ENCODE measurements at regions not wholly inside any gene's neighbourhood (a gene's known extent, or its start where the extent isn't known, plus 50 kb on each side); places are given as distances from the start of the nearest gene placed in this dataset.
"Not testable (repeated sequence)": the region's sequence is repeated elsewhere in the genome, so short reads cannot be mapped to it uniquely, and the experiment has no call there.

DNA sequence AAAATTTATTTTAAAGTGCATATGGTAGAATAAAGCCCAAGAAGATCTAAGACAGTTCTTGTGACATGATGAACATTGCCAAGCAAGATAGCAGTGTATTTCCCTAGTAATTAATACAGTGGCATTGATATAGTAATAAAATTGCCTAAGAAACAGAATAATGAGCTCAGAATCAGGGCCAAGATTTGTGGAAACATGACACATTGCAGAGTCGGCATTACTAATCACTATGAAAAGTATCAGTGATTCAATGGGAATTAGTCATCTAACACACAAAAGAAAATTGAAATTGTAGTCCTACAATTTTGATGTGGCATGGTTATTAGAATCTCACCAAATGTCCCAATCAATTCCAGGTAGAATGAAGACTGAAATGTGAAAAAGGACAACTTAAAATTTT, 243.0 kb upstream of the CYRIA start:
- FAIRE-seq: no peak
- DNase-seq (ENCODE audit: insufficient read length, low spot score): no peak
- TF ChIP-seq PAX5 (IDR thresholded peaks at IDR 0.05; ENCODE audit: insufficient read depth, low read length, severe bottlenecking): no peak
- no peak for TF ChIP-seq TAF1 (IDR thresholded peaks at IDR 0.05; ENCODE audit: low read depth, low read length)
- TF ChIP-seq POU2F2 (IDR thresholded peaks at IDR 0.05; ENCODE audit: low read depth, low read length): no peak

DNA sequence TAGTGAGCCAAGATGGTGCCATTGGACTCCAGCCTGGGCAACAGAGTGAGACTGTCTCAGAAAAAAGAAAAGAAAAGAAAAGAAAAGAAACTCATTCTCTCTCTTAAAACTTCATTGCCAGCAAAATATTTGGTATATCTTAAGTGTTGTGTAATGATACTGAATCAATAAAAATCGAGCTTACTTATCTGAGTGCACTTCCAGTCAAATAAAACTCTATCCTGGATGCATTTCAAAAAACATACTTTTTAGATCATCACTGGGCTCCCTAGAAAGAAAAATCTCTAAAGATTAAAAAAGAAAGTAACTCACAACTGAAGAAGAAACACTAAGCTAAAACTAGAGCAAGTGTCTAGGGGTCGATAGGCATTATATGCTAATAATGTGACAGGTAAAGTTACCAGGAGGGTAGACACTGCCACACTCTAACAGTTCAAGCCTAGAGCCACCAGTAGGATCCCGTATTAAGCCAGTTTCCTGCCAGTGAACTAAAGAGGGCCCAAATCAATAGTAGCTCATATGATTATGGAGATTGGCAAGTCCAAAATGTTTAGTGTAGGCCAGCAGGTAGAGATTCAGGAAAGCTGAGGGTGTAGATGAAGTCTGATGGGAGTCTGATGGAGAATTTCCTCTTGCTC, 242.1 kb upstream of the CYRIA start:
- FAIRE-seq (no peak), DNase-seq (ENCODE audit: insufficient read length, low spot score) (no peak)
- TF ChIP-seq POU2F2 (IDR thresholded peaks at IDR 0.05; ENCODE audit: low read depth, low read length) (no peak), POLR2AphosphoS5 (IDR thresholded peaks at IDR 0.05; ENCODE audit: low read depth, low read length) (no peak), PAX5 (IDR thresholded peaks at IDR 0.05; ENCODE audit: insufficient read depth, low read length, severe bottlenecking) (no peak), POLR2A (IDR thresholded peaks at IDR 0.05; ENCODE audit: low read depth, low read length) (no peak), TAF1 (IDR thresholded peaks at IDR 0.05; ENCODE audit: low read depth, low read length) (no peak), SPI1 (IDR thresholded peaks at IDR 0.05; ENCODE audit: low read depth, low read length) (no peak)

DNA sequence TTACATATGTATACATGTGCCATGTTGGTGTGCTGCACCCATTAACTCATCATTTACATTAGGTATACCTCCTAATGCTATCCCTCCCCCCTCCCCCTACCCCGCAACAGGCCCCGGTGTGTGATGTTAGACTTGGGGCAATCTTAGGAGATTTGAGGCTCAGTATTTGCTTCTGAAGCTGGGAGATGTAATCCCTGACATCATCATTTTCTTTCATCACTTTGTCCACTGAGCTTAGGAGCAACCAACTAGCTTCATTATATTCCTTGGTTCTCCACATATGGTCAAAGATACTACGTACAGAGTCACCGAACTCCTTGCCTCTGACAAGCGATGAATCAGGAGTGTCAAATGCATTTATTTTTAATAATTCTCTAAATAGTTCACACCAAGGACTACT, 239.7 kb upstream of the CYRIA start:
- not testable (repeated sequence) for FAIRE-seq; DNase-seq (ENCODE audit: insufficient read length, low spot score)

DNA sequence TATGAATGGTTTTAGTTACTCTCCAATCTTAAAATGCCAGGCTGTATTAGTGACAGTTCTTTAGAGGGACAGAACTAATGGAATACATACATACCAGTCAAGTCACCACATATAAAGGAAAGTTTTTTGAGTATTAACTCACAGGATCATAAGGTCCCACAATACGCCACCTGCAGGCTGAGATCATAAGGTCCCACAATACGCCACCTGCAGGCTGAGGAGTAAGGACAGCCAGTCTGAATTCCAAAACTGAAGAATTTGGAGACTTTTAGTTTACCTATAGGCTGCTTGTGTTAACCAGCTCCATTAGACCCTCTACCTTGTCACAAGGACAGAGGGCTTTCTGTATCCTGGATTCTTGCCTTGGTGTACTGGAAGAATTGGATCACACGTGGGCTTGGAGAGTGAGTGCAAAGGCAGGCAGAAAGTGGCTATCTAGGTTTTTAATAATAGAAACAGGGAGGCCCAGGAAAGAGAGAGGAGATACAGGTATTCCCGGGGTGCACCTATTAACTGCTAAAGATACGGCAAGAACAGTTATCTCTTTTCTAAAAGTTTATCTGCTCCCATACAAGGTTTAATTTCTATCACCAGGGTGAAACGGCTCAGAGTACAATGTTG, 234.9 kb upstream of the CYRIA start:
- peak; percentile 79 for FAIRE-seq
- TF ChIP-seq SPI1 (IDR thresholded peaks at IDR 0.05; ENCODE audit: low read depth, low read length) (no peak), POLR2A (IDR thresholded peaks at IDR 0.05; ENCODE audit: low read depth, low read length) (no peak), POU2F2 (IDR thresholded peaks at IDR 0.05; ENCODE audit: low read depth, low read length) (no peak), TAF1 (IDR thresholded peaks at IDR 0.05; ENCODE audit: low read depth, low read length) (no peak), POLR2AphosphoS5 (IDR thresholded peaks at IDR 0.05; ENCODE audit: low read depth, low read length) (no peak), PAX5 (IDR thresholded peaks at IDR 0.05; ENCODE audit: insufficient read depth, low read length, severe bottlenecking) (no peak)

DNA sequence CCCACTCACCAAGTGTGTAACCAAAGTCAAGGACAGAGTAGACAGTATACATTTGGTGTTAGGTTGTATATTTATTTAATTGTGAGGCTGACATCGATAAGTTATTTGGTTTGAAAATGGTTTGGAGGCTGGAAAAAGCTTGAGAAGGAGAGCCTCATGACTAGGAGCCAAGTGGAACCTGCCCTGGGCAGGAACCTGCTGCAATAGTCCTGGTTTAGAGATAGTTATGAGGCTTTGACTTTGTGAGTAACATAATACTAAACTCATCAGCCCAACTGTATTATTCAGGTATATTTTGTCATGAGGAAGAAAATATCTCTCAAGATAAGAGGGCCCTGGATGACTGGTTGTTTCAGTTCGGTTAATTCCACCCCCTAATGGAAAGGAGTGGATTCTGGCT, 234.3 kb upstream of the CYRIA start:
- DNase-seq (ENCODE audit: insufficient read length, low spot score) (no peak), FAIRE-seq (no peak)
- no peak for TF ChIP-seq POLR2AphosphoS5 (IDR thresholded peaks at IDR 0.05; ENCODE audit: low read depth, low read length)
- TF ChIP-seq SPI1 (IDR thresholded peaks at IDR 0.05; ENCODE audit: low read depth, low read length): no peak
- no peak for TF ChIP-seq PAX5 (IDR thresholded peaks at IDR 0.05; ENCODE audit: insufficient read depth, low read length, severe bottlenecking)
- TF ChIP-seq POLR2A (IDR thresholded peaks at IDR 0.05; ENCODE audit: low read depth, low read length): no peak
- no peak for TF ChIP-seq POU2F2 (IDR thresholded peaks at IDR 0.05; ENCODE audit: low read depth, low read length)
- TF ChIP-seq TAF1 (IDR thresholded peaks at IDR 0.05; ENCODE audit: low read depth, low read length): no peak

More for the DNA sequence above, 234.9 kb upstream of the CYRIA start:
- DNase-seq (ENCODE audit: insufficient read length, low spot score): no peak

DNA sequence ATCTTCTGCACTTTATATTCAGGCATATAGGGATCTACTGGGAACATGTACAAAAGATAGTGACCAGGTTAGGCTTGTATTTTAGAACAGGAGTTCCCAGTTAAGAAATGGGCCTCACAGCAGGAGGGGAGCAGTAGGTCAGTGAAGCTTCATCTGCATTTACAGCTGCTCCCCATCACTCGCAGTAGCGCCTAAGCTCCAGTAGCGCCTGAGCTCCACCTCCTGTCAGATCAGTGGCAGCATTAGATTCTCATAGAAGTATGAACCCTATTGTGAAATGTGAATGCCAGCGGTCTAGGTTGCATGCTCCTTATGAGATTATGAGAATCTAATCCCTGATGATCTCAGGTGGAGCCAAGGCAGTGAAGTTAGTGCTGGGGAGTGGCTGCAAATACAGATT, 224.4 kb upstream of the CYRIA start:
- no peak for FAIRE-seq
- TF ChIP-seq PAX5 (IDR thresholded peaks at IDR 0.05; ENCODE audit: insufficient read depth, low read length, severe bottlenecking) (no peak), SPI1 (IDR thresholded peaks at IDR 0.05; ENCODE audit: low read depth, low read length) (no peak), POLR2A (IDR thresholded peaks at IDR 0.05; ENCODE audit: low read depth, low read length) (no peak), POU2F2 (IDR thresholded peaks at IDR 0.05; ENCODE audit: low read depth, low read length) (no peak), TAF1 (IDR thresholded peaks at IDR 0.05; ENCODE audit: low read depth, low read length) (no peak), POLR2AphosphoS5 (IDR thresholded peaks at IDR 0.05; ENCODE audit: low read depth, low read length) (no peak)
- no peak for DNase-seq (ENCODE audit: insufficient read length, low spot score)

DNA sequence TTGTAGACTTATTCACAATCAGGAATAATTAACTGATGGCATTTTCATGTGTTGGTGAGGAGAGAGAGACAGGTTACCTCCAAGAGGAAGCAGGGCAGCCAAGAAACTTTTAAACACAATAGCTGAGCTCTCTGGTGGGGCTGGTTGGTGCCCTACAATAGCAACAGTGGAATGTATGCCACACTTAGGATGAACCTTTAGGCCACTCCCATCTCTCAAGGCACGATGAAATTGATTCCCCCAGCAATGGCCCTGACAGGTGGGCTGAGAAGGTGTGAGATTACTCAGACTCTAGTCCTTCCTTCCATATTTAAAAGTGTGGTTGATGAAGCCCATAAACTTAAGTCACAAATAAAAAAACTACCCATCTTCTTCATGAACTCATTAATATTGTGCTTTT, 219.4 kb upstream of the CYRIA start:
- TF ChIP-seq POLR2AphosphoS5 (IDR thresholded peaks at IDR 0.05; ENCODE audit: low read depth, low read length) (no peak), POU2F2 (IDR thresholded peaks at IDR 0.05; ENCODE audit: low read depth, low read length) (no peak), TAF1 (IDR thresholded peaks at IDR 0.05; ENCODE audit: low read depth, low read length) (no peak), POLR2A (IDR thresholded peaks at IDR 0.05; ENCODE audit: low read depth, low read length) (no peak), PAX5 (IDR thresholded peaks at IDR 0.05; ENCODE audit: insufficient read depth, low read length, severe bottlenecking) (no peak), SPI1 (IDR thresholded peaks at IDR 0.05; ENCODE audit: low read depth, low read length) (no peak)
- DNase-seq (ENCODE audit: insufficient read length, low spot score) (no peak), FAIRE-seq (no peak)

DNA sequence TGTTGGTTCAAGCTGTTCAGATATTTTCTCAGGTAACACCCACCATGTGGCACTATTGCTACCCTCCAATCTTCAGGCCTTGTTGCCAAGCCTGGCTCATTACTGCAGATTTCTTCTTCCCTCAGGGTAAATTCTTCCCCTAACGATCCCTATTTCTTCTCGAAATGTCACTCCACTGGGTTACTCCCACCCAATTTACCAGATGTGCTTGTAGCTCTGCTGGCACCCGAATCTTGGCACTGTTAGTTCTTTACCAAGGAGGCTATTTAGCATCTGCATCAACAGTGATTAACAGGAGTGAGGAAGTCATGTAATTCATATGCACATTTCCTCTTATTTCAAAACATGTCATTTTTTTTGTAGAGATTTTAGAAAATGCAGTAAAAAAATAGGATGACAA, 217.1 kb upstream of the CYRIA start:
- no peak for TF ChIP-seq POLR2AphosphoS5 (IDR thresholded peaks at IDR 0.05; ENCODE audit: low read depth, low read length)
- TF ChIP-seq SPI1 (IDR thresholded peaks at IDR 0.05; ENCODE audit: low read depth, low read length): no peak
- TF ChIP-seq TAF1 (IDR thresholded peaks at IDR 0.05; ENCODE audit: low read depth, low read length): no peak
- no peak for TF ChIP-seq POU2F2 (IDR thresholded peaks at IDR 0.05; ENCODE audit: low read depth, low read length)
- TF ChIP-seq POLR2A (IDR thresholded peaks at IDR 0.05; ENCODE audit: low read depth, low read length): no peak
- no peak for TF ChIP-seq PAX5 (IDR thresholded peaks at IDR 0.05; ENCODE audit: insufficient read depth, low read length, severe bottlenecking)
- DNase-seq (ENCODE audit: insufficient read length, low spot score) (no peak), FAIRE-seq (no peak)

DNA sequence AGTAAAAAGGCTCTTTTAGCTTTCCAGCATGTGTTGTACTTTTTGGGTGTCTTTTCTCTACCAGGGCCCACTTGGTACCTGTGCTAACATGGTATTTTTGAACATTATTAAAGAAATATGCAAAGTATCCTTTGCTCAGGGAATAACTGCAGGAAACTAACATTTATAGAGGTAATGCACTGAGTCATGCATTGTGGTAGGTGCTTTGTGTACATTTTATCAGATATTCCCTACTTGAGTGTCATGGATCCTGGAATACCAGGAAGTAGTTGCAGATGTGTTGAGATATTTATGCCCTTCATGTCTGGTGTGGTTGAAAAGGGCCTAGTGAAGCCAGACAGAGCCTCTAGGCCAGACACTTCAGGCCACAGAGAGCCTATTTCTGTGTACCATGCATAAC, 215.5 kb upstream of the CYRIA start:
- TF ChIP-seq TAF1 (IDR thresholded peaks at IDR 0.05; ENCODE audit: low read depth, low read length): no peak
- no peak for TF ChIP-seq POLR2AphosphoS5 (IDR thresholded peaks at IDR 0.05; ENCODE audit: low read depth, low read length)
- TF ChIP-seq PAX5 (IDR thresholded peaks at IDR 0.05; ENCODE audit: insufficient read depth, low read length, severe bottlenecking): no peak
- no peak for TF ChIP-seq POU2F2 (IDR thresholded peaks at IDR 0.05; ENCODE audit: low read depth, low read length)
- no peak for TF ChIP-seq SPI1 (IDR thresholded peaks at IDR 0.05; ENCODE audit: low read depth, low read length)
- no peak for TF ChIP-seq POLR2A (IDR thresholded peaks at IDR 0.05; ENCODE audit: low read depth, low read length)
- FAIRE-seq (no peak), DNase-seq (ENCODE audit: insufficient read length, low spot score) (no peak)

DNA sequence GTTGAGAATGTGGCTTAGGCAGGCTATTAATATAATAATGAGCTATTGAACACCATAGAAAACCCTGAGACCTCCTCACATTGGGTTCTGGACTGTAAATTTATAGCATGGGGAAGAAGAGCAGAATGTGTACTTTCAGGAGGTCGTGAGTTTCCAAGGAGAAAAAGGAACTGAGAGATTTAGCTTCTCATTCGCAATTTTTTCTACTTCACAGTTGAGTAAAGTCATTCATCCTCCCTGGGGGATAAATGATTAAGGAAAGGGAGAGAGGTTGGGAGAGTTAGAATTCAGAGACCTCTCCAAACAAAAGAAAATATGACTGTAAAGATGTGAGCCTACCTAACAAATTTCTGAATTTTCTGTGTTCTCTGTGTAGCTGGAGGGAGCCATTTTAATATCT, 205.8 kb upstream of the CYRIA start:
- FAIRE-seq: no peak
- no peak for TF ChIP-seq POLR2AphosphoS5 (IDR thresholded peaks at IDR 0.05; ENCODE audit: low read depth, low read length)
- peak; percentile 30; the same call in 1 of the 2 replicates for TF ChIP-seq SPI1 (IDR thresholded peaks at IDR 0.05; ENCODE audit: low read depth, low read length)
- DNase-seq (ENCODE audit: insufficient read length, low spot score): no peak
